ENCODE measurements at regions not wholly inside any gene's neighbourhood (a gene's known extent, or its start where the extent isn't known, plus 50 kb on each side); places are given as distances from the start of the nearest gene placed in this dataset.
"Not testable (repeated sequence)": the region's sequence is repeated elsewhere in the genome, so short reads cannot be mapped to it uniquely, and the experiment has no call there.

GRCh38 chr14:105581551-105582341 is 55.4 kb downstream of the TMEM121 start:
- Histone ChIP-seq H3K9me3 (ENCODE audit: control insufficient read depth in 2 of 2, insufficient read depth in 1 of 2, low read depth in 1 of 2, low read length in 1 of 2) (peaks cover 0 to 4% of the 10 kb centered on the region in 2 donors), H3K4me1 (ENCODE audit: control insufficient read depth in 2 of 2, insufficient read depth in 2 of 2, low read length in 1 of 2) (no peaks in the 10 kb centered on the region), H3K36me3 (ENCODE audit: control insufficient read depth in 2 of 2, insufficient read depth in 2 of 2, low read length in 1 of 2) (no peaks in the 10 kb centered on the region), H3K27me3 (ENCODE audit: control insufficient read depth in 1 of 2, insufficient read depth in 2 of 2, low read length in 2 of 2) (no peaks in the 10 kb centered on the region), H3K27ac (ENCODE audit: low read depth in 2 of 2, low read length in 1 of 2) (no peak overlapping the region), H3K4me3 (ENCODE audit: low read depth in 1 of 2, low read length in 2 of 2) (no peak overlapping the region)
- 62 to 68% methylated on average over 15 of the region's 15 CpGs for WGBS, 2 donors

- no peaks in the 10 kb centered on the region for H3K36me3 ChIP-seq (ENCODE audit: control insufficient read depth in 2 of 2, insufficient read depth in 2 of 2, low read length in 1 of 2)
- no peaks in the 10 kb centered on the region for H3K4me1 ChIP-seq (ENCODE audit: control insufficient read depth in 2 of 2, insufficient read depth in 2 of 2, low read length in 1 of 2)
- H3K9me3 ChIP-seq (ENCODE audit: control insufficient read depth in 2 of 2, insufficient read depth in 1 of 2, low read depth in 1 of 2, low read length in 1 of 2) = peaks cover 0 to 4% of the 10 kb centered on the region in 2 donors
- H3K27ac ChIP-seq (ENCODE audit: low read depth in 2 of 2, low read length in 1 of 2) = no peak overlapping the region
- H3K4me3 ChIP-seq (ENCODE audit: low read depth in 1 of 2, low read length in 2 of 2) = no peak overlapping the region
- WGBS, 2 donors = 77 to 82% methylated on average over 4 of the region's 4 CpGs
- H3K27me3 ChIP-seq (ENCODE audit: control insufficient read depth in 1 of 2, insufficient read depth in 2 of 2, low read length in 2 of 2) = no peaks in the 10 kb centered on the region
Observed at GRCh38 chr14:105582639-105583038, 56.3 kb downstream of the TMEM121 start.

- WGBS, 2 donors = 91% methylated on average over 8 to 10 of the region's 13 CpGs
- not testable (repeated sequence) for H3K4me3 ChIP-seq (ENCODE audit: low read depth in 1 of 2, low read length in 2 of 2); H3K4me1 ChIP-seq (ENCODE audit: control insufficient read depth in 2 of 2, insufficient read depth in 2 of 2, low read length in 1 of 2); H3K27ac ChIP-seq (ENCODE audit: low read depth in 2 of 2, low read length in 1 of 2); H3K9me3 ChIP-seq (ENCODE audit: control insufficient read depth in 2 of 2, insufficient read depth in 1 of 2, low read depth in 1 of 2, low read length in 1 of 2); H3K27me3 ChIP-seq (ENCODE audit: control insufficient read depth in 1 of 2, insufficient read depth in 2 of 2, low read length in 2 of 2); H3K36me3 ChIP-seq (ENCODE audit: control insufficient read depth in 2 of 2, insufficient read depth in 2 of 2, low read length in 1 of 2)
Observed at GRCh38 chr14:105583914-105584313, 57.5 kb downstream of the TMEM121 start.

- not testable (repeated sequence) for H3K4me3 ChIP-seq (ENCODE audit: low read depth in 1 of 2, low read length in 2 of 2); H3K27ac ChIP-seq (ENCODE audit: low read depth in 2 of 2, low read length in 1 of 2); H3K27me3 ChIP-seq (ENCODE audit: control insufficient read depth in 1 of 2, insufficient read depth in 2 of 2, low read length in 2 of 2); H3K4me1 ChIP-seq (ENCODE audit: control insufficient read depth in 2 of 2, insufficient read depth in 2 of 2, low read length in 1 of 2); H3K36me3 ChIP-seq (ENCODE audit: control insufficient read depth in 2 of 2, insufficient read depth in 2 of 2, low read length in 1 of 2)
- H3K9me3 ChIP-seq (ENCODE audit: control insufficient read depth in 2 of 2, insufficient read depth in 1 of 2, low read depth in 1 of 2, low read length in 1 of 2) = peaks cover 0 to 13% of the 10 kb centered on the region in 2 donors
- 91 to 96% methylated on average over 2 of the region's 2 CpGs for WGBS, 2 donors
Observed at GRCh38 chr14:105585290-105585689, 58.9 kb downstream of the TMEM121 start.

- H3K36me3 ChIP-seq (ENCODE audit: control insufficient read depth in 2 of 2, insufficient read depth in 2 of 2, low read length in 1 of 2); H3K27me3 ChIP-seq (ENCODE audit: control insufficient read depth in 1 of 2, insufficient read depth in 2 of 2, low read length in 2 of 2); H3K4me1 ChIP-seq (ENCODE audit: control insufficient read depth in 2 of 2, insufficient read depth in 2 of 2, low read length in 1 of 2); H3K4me3 ChIP-seq (ENCODE audit: low read depth in 1 of 2, low read length in 2 of 2); H3K27ac ChIP-seq (ENCODE audit: low read depth in 2 of 2, low read length in 1 of 2): not testable (repeated sequence)
- H3K9me3 ChIP-seq (ENCODE audit: control insufficient read depth in 2 of 2, insufficient read depth in 1 of 2, low read depth in 1 of 2, low read length in 1 of 2) = peaks cover 0 to 13% of the 10 kb centered on the region in 2 donors
- 65 to 80% methylated on average over 5 of the region's 5 CpGs for WGBS, 2 donors
Observed at GRCh38 chr14:105585722-105586121, 59.3 kb downstream of the TMEM121 start.

GRCh38 chr14:105586144-105586872 is 59.9 kb downstream of the TMEM121 start:
- H3K27ac ChIP-seq (ENCODE audit: low read depth in 2 of 2, low read length in 1 of 2); H3K36me3 ChIP-seq (ENCODE audit: control insufficient read depth in 2 of 2, insufficient read depth in 2 of 2, low read length in 1 of 2); H3K27me3 ChIP-seq (ENCODE audit: control insufficient read depth in 1 of 2, insufficient read depth in 2 of 2, low read length in 2 of 2); H3K4me3 ChIP-seq (ENCODE audit: low read depth in 1 of 2, low read length in 2 of 2); H3K4me1 ChIP-seq (ENCODE audit: control insufficient read depth in 2 of 2, insufficient read depth in 2 of 2, low read length in 1 of 2): not testable (repeated sequence)
- H3K9me3 ChIP-seq (ENCODE audit: control insufficient read depth in 2 of 2, insufficient read depth in 1 of 2, low read depth in 1 of 2, low read length in 1 of 2) = peaks cover 0 to 16% of the 10 kb centered on the region in 2 donors
- WGBS, 2 donors = 56 to 68% methylated on average over 12 to 14 of the region's 16 CpGs

- not testable (repeated sequence) for H3K27me3 ChIP-seq (ENCODE audit: control insufficient read depth in 1 of 2, insufficient read depth in 2 of 2, low read length in 2 of 2)
- H3K9me3 ChIP-seq (ENCODE audit: control insufficient read depth in 2 of 2, insufficient read depth in 1 of 2, low read depth in 1 of 2, low read length in 1 of 2) = peaks cover 0 to 16% of the 10 kb centered on the region in 2 donors
- WGBS, 2 donors = 88 to 90% methylated on average over 8 to 12 of the region's 19 CpGs
Observed at GRCh38 chr14:105587034-105587433, 60.7 kb downstream of the TMEM121 start.

GRCh38 chr14:105587482-105588235 is 61.3 kb downstream of the TMEM121 start:
- not testable (repeated sequence) for H3K27ac ChIP-seq (ENCODE audit: low read depth in 2 of 2, low read length in 1 of 2); H3K4me3 ChIP-seq (ENCODE audit: low read depth in 1 of 2, low read length in 2 of 2); H3K27me3 ChIP-seq (ENCODE audit: control insufficient read depth in 1 of 2, insufficient read depth in 2 of 2, low read length in 2 of 2); H3K4me1 ChIP-seq (ENCODE audit: control insufficient read depth in 2 of 2, insufficient read depth in 2 of 2, low read length in 1 of 2); H3K36me3 ChIP-seq (ENCODE audit: control insufficient read depth in 2 of 2, insufficient read depth in 2 of 2, low read length in 1 of 2)
- peaks cover 0 to 14% of the 10 kb centered on the region in 2 donors for H3K9me3 ChIP-seq (ENCODE audit: control insufficient read depth in 2 of 2, insufficient read depth in 1 of 2, low read depth in 1 of 2, low read length in 1 of 2)
- 88% methylated on average over 25 to 36 of the region's 37 CpGs for WGBS, 2 donors

More at GRCh38 chr14:105587034-105587433, 60.7 kb downstream of the TMEM121 start:
- H3K4me3 ChIP-seq (ENCODE audit: low read depth in 1 of 2, low read length in 2 of 2); H3K4me1 ChIP-seq (ENCODE audit: control insufficient read depth in 2 of 2, insufficient read depth in 2 of 2, low read length in 1 of 2); H3K27ac ChIP-seq (ENCODE audit: low read depth in 2 of 2, low read length in 1 of 2); H3K36me3 ChIP-seq (ENCODE audit: control insufficient read depth in 2 of 2, insufficient read depth in 2 of 2, low read length in 1 of 2): not testable (repeated sequence)

GRCh38 chr14:105588236-105588860 is 62.0 kb downstream of the TMEM121 start:
- H3K4me1 ChIP-seq (ENCODE audit: control insufficient read depth in 2 of 2, insufficient read depth in 2 of 2, low read length in 1 of 2) = no peaks in the 10 kb centered on the region
- peaks cover 0 to 12% of the 10 kb centered on the region in 2 donors for H3K9me3 ChIP-seq (ENCODE audit: control insufficient read depth in 2 of 2, insufficient read depth in 1 of 2, low read depth in 1 of 2, low read length in 1 of 2)
- H3K27me3 ChIP-seq (ENCODE audit: control insufficient read depth in 1 of 2, insufficient read depth in 2 of 2, low read length in 2 of 2) = no peaks in the 10 kb centered on the region
- no peaks in the 10 kb centered on the region for H3K36me3 ChIP-seq (ENCODE audit: control insufficient read depth in 2 of 2, insufficient read depth in 2 of 2, low read length in 1 of 2)
- WGBS, 2 donors = 89 to 93% methylated on average over 15 of the region's 15 CpGs
- no peak overlapping the region for H3K27ac ChIP-seq (ENCODE audit: low read depth in 2 of 2, low read length in 1 of 2)
- no peak overlapping the region for H3K4me3 ChIP-seq (ENCODE audit: low read depth in 1 of 2, low read length in 2 of 2)
